HG03139 (cell line): ENCODE measurements at regions not wholly inside any gene's neighbourhood (a gene's known extent, or its start where the extent isn't known, plus 50 kb on each side); places are given as distances from the start of the nearest gene placed in this dataset.
"Not testable (repeated sequence)": the region's sequence is repeated elsewhere in the genome, so short reads cannot be mapped to it uniquely, and the experiment has no call there.

Experiments used
- ATAC-seq: cut with Tn5 transposase; IDR thresholded peaks from one replicate; pipeline ENCODE4 v1.9.1; 2021; ENCODE audit not compliant: unreplicated experiment

DNA sequence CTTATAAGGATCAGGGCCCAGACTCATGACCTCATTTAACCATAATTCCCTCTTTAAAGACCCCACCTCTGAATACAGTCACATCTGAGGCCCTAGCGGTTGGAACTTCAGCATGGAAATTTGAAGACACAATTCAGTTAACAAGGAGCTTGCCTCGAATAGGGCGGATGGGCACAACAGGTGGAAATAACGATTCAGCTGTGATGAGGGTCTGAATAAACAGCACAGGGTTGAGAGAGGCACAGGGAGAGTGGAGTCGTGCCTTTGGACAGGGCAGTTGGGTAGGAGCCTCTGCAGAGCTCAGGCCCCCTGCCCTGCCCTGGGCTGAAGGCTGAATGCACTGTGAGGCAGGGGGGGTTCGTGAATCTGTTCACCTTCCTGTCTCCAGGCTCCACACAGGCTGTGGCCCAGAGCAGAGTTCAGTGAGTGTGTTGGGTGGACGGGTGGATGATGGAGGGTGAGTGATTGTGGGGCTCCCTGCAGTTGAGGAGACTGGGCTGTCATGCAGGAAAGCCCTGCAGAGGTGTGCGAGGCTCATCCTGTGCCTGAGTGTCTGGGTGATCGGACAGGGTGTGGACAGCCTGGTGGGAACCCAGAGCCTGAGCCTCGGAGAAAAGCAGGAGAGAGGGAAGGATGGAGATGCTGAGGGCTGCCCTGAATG lies 243.1 kb downstream of the FOXD2 start:
- no peak for ATAC-seq

- ATAC-seq = no peak
These were observed 243.9 kb downstream of the FOXD2 start for GRCh38 chr1:47681735-47682134.

DNA sequence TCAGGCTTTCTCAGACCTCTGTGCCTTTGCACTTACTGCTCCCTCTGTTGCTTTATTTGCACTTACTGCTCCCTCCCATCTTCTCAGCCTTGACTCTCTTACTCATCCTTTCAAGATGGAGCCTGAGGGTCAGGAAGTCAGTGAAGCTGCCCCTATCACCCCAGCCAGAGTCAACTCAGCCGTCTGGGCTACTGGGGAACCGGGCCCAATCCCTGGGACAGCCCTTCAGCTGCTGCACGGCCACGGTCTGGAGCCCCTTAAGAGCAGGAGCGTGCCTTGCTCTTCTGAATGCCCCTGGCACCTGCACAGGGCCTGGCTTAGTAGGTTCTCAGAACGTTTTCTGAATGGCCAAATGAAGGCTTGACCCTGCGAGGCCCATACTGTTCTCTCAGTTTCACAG lies 244.4 kb downstream of the FOXD2 start:
- ATAC-seq = no peak

DNA sequence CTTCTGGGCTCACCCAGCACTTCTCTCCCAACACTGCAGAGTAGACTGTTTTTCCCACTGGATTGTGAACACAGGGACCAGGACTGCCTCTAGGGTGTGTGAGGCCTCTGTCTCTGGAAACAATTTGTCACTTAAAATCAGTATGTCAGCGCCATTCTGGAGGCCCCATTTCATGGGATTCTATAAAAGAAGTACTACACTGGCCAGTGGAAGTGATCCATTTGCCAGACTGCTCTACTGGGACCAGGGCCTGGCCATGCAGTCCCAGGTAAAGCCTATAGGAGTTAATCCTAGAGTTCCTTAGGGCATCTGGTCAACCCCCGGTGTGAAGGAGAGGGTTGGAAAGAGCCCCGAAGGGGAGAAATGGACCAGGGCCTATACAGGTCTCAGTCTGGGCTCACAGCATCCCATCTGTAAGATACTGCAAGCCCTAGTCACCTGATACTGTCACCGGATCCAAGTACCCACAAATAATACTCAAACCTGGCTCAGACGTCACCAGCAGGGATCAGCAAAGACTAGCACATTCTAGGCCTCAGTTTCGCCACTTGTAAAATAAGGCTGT lies 245.0 kb downstream of the FOXD2 start:
- ATAC-seq = no peak

- ATAC-seq = no peak
These were observed 245.6 kb downstream of the FOXD2 start for GRCh38 chr1:47683401-47683800.

DNA sequence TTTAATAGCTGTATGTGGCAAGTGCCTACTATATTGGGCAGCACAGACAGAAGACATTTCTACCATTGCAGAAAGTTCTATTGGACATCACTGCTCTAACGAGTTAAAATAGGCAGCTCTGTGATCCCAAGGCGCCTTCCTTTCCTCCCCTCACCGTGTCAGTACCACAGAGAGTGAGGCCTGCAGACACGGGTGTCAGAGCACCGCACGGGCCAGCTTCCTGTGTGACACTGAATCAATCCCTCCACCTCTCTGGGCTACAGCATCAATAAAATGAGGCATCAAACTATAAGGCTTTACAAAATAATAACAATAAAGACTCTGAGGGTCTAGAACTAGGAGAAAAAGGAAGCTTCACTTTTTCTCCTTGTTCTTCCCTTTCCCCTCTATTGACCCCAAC lies 246.7 kb downstream of the FOXD2 start:
- no peak for ATAC-seq

DNA sequence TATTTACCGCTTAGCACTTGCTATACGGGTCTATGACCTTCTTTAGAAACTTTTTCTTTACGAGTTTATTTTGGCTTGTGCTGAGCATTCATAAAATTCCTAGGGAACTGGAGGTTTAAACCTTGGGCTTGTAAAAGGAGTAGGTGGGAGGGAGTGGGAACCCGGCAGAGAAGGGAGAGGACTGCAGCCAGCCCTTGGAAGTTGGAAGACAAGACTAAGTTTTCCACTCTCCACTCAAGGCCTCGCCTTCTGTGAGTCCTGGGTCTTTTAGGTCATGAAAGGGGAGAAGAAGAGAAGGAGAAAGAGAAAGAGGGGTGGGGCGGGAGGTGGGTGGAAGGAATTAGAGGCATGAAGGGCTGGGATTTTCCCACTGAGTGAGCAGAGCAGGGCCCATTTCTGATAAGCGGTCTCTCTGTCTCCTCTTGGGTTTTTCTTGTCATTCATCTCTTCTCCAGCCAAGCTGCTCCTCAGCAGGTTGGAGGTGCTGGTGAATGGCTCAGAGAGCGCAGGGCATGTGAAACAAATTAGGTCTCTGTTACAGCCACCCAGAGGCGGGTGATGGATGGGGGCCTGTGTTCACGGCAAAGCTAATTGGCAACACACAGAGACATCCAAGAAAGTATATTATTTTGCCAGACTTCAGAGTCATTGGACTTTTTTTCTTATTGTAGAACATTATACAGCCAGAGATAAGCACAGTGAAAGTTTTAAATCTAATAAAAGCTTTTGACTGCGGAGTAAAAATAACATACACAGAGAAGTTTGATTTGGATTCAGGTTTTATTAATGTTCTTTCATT lies 247.3 kb downstream of the FOXD2 start:
- ATAC-seq = no peak

DNA sequence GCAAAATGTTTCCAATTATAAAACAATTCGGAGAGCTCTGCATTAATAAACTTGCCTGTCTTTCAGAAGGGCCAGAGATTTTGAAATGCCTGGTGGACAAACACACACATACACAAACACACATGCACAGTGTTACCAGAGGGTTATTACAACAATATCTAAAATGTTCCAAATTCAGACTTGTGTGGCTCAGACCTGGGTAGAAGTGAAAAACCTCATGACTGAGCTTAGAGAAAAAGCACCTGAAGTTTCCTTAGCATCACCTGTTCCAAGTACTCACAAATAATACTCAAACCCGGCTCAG lies 247.9 kb downstream of the FOXD2 start:
- ATAC-seq = no peak

GRCh38 chr1:47686731-47687630 lies 249.1 kb downstream of the FOXD2 start:
- ATAC-seq = no peak

DNA sequence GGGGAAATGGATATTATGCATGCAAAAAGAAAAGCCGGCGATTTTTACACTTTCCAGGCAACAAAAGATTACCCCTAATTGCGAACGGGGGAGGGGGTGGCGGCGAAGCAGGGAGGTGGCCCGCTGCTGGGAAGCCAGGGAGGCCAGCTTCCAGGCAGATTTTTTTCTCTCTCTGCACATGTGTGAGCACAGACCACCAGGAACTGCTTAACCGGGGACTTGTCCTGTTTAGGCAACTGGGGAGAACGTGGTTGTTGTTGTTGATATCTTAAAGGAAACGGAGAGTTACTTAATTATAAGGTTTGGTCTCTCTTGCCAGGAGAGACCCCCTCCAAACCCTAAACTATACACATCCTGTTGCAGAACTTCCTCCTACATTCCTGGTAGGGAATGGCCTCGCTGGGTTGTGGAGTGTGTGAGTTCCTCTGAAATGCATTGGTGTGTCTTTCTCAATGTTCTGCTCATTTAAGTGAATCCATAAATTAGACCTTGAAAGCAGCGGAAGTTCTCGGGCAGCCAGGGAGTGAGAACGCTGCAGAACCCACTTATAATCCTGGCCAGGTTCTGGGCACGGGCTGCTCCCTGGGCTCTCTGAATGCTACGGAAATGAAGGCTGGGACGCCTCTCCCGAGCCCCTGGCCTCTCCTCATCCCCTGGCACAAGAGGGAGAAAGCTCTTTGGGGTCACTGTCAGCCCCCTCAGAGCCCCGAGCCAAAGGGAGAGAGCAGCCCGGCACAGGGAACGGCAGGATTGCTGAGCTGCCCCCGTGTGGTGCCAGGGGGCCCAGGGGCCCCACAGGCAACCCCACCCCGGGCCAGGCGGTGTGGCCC lies 250.0 kb downstream of the FOXD2 start:
- ATAC-seq = no peak

GRCh38 chr1:47688461-47689296 lies 250.8 kb downstream of the FOXD2 start:
- no peak for ATAC-seq

GRCh38 chr1:47689894-47690293 lies 252.1 kb downstream of the FOXD2 start:
- ATAC-seq = no peak

- ATAC-seq = no peak
These were observed 252.8 kb downstream of the FOXD2 start for GRCh38 chr1:47690341-47691250.

DNA sequence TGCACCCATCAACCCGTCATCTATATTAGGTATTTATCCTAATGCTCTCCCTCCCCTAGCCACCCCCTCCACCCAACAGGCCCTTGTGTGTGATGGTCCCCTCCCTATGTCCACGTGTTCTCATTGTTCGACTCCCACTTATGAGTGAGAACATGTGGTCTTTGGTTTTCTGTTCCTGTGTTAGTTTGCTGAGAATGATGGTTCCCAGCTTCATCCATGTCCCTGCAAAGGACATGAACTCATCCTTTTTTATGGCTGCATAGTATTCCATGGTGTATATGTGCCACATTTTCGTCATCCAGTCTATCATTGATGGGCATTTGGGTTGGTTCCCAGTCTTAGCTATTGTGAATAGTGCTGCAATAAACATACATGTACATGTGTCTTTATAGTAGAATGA lies 253.4 kb downstream of the FOXD2 start:
- ATAC-seq = not testable (repeated sequence)

DNA sequence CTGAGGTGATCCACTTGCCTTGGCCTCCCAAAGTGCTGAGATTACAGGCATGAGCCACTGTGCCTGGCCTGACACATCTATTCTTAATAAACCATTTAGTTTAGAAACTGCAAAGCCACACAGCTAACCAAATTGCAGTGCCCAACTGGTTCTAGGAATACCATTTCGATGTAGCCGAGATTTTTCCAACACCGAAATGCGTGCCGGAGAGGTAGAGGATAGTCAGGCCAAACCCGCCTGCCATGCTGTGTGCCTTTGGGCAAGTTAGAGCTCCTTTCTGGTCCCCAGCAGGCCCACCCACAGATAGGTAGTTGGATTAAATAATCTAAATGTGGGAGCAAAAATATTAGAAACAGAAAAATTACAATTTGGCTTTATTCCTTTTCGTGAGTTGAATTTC lies 254.4 kb downstream of the FOXD2 start:
- no peak for ATAC-seq

GRCh38 chr1:47693115-47693514 lies 255.3 kb downstream of the FOXD2 start:
- ATAC-seq = no peak

GRCh38 chr1:47694011-47694890 lies 256.4 kb downstream of the FOXD2 start:
- ATAC-seq = no peak

DNA sequence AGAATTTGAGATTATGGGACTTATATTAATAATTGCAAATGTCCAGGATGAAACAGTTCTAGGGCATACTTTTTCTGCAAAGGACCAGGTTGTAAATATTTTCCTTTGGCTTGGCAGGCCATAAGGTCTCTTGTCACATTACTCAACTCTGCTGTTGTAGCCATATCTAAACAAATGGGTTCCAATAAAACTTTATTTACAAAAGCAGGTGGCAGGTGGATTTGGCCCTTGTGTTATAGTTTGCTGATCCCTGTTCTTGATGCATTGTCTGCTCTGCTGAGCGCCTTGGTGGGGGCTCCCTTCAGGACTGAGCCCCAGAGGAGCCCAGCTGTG lies 258.5 kb downstream of the FOXD2 start:
- no peak for ATAC-seq
